Pons (tissue), 1 donor: ENCODE measurements at regions not wholly inside any gene's neighbourhood (a gene's known extent, or its start where the extent isn't known, plus 50 kb on each side); places are given as distances from the start of the nearest gene placed in this dataset.
A peak's percentile ranks its signal among the peaks of the same experiment; 100 is the strongest.

ENCODE experiments used
- DNase-seq: peaks from one replicate; pipeline ENCODE4 v3.0.0-alpha.2; 2016; ENCODE audit warnings: low spot score

DNA sequence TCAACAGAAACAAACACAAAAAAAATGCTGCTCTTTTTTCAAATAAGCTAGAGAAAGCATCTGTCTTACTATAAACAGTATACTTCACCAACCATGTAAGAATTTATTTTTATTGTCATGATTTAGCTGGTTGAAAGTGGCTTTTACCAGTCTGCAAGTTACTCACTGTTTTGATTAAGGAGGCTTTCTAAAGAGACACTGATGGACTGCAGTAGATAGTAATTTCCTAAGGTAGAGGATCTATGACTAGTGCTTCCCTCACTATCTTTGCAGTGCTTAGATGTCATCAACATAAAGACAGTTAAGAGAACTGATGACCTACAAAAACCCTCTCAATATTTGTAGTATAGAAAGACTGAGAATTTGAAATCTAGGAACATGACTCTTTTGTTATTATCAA lies 846.2 kb upstream of the AGA start:
- no peak for DNase-seq

DNA sequence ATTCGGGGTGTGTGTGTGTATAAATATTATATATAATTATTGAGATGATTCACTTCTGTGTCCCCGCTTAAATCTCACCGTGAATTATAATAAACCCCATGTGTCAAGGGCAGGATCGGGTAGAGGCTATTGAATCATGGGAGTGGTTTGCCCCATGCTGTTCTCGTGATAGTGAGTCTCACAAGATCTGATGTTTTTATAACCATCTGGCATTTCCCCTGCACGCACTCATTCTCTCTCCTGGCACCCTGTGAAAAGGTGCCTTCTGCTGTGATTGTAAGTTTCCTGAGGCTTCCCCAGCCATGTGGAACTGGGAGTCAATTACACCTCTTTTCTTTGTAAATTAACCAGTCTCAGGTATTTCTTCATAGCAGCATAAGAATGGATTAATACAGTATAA lies 851.4 kb upstream of the AGA start:
- DNase-seq = no peak

DNA sequence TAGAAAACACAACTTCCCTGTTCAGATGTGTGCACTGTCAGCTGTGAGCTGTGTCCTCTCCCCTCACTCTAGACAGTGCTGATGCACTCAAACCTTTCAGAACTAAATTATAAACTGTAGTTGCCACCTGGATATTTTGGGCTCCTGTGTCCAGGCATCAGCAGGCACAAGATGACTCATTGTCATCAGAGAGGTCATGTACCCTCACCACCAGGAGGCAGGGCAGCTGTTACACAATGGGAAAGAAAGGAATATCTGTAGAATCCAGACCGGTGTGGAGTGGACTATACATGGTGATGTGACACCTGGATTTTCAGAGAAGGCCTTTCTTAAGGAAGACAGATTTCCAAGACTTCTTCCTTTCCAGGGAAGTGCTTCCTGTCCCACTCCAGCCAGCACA lies 854.4 kb upstream of the AGA start:
- no peak for DNase-seq

DNA sequence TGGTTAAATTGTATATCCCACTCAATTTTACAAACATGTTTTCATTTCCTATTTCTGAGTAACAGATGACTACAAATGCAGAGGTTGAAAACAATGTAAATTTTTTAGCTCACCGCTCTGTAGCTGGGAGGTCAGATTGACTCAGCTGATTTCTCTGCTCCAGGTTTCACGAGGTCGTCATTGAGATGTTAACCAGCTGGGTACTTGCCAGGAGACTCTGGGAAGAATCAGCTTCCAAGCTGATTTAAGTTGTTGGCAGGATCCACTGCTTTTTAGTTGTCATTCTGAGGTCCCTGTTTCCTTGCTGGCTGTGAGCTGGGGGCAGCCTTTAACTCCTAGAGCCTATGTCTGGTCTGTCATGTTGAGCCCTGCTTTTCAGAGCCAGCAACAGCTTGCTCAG lies 864.3 kb upstream of the AGA start:
- DNase-seq = peak; percentile 12

DNA sequence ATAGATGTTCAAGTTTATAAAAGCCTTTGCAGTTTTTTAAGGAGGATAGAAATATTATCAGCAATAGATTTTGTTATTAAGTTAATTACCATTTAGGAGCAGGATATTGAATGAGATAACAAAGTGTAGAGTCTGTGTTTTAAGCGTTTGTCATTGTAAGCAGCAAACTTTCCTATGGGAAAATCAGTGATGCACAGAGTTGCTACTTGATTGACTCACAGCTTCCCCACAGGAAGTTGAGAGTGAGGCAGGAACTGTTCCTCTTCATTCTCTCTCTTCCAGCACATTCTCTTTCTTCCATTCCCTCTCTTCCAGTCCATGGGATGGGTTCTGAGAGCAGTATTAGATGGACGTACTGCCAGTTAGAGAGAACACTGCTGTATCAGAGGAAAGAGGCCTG lies 867.7 kb upstream of the AGA start:
- no peak for DNase-seq

DNA sequence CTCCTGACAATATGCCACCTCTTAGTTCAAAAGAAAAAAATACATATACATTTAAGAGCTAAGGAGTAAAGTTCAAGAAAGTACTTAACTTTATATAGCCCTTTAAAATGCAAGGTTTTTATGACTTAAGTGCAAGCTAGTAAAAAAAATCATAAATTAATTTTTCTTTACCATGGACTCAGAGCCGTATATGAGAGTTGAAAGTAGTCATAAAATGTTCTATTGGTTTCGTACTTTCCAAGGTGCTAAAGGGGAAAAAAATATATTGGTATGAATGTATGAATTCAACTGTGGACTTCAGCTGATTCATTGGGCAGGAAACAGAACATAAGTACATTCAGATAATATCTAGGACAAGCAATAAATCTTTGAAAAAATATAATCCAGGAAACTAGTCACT lies 869.8 kb upstream of the AGA start:
- no peak for DNase-seq

DNA sequence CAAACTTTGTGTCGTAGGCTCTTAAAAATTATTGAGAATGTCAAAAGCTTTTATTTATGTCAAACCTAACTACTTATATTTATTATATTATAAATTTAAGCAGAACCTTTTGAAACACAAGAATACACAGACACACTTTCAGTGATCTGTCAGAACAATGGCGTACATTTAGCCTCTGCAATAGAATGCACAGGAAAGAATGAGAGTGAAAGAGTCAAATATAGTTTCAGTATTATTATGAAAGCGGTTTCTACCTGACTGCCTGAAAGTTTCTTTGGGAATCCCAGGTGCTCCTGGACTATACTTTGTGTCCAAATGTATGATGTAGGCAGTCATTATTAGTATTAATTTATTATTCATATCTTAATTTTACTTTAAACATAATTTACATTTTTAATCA lies 872.0 kb upstream of the AGA start:
- no peak for DNase-seq

DNA sequence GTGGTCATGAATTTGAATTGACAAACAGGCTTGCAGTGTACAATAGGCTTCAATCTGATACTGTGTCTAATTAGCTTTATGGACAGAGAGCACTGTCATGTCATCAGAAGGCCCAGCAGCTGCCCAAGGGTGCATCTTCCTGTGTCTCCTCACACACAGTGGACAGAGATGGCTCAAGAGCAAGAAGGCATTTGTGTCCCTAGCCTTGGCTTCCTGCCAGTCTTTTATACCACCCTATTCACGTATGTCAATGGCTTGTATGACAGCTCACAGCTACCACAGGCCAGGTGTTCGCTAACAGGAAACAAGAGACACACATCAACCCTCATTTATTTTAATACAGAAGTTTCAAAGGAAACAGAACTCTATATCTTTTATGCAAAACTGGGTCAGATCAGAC lies 874.0 kb upstream of the AGA start:
- peak; percentile 13 for DNase-seq

DNA sequence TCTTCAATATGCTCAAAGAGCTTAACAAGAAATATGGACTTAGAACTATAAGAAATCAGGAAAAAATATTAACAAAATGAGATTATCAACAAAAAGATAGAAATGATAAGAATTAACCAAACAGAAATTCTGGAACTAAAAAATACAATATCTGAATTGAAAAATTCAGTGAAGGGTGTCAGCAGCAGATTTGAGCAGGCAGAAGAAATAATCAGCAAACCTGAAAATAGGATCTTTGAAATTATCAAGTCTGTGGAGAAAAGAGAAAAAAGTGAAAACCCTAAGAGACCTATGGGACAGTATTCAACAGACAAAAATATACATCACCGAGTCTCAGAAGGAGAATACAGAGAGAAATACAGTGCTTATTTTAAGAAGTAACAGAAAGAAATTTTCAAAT lies 877.8 kb upstream of the AGA start:
- no peak for DNase-seq

DNA sequence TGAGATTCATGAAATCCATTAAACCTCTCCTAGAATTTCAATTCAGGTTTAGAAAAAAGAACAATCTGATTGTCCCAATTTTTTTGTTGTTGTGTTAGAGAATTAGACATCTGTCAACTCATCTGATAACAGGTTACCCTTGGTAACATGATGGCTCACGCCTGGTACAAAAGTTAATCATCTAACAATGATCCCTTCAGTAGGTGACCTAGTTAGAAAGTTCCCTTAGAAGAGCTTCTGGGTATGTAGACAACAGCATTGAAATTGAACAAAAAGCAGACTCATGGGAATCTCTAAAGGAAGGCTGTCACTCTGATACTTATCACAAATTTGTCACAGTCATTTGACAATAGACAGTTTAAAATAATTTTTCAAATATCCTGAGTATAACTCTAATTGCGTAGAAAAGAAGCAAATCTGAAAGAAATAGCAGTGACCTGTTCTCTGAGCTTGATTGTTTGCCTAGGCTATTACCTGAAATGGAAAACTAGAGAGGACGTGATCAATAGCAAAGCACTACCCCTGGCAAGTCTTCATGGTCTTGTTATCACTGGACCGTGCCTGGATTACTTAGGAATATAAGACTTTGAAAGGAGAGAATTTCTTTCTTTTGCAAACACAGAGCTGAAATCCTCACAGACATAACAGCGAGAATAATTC lies 880.4 kb upstream of the AGA start:
- no peak for DNase-seq

DNA sequence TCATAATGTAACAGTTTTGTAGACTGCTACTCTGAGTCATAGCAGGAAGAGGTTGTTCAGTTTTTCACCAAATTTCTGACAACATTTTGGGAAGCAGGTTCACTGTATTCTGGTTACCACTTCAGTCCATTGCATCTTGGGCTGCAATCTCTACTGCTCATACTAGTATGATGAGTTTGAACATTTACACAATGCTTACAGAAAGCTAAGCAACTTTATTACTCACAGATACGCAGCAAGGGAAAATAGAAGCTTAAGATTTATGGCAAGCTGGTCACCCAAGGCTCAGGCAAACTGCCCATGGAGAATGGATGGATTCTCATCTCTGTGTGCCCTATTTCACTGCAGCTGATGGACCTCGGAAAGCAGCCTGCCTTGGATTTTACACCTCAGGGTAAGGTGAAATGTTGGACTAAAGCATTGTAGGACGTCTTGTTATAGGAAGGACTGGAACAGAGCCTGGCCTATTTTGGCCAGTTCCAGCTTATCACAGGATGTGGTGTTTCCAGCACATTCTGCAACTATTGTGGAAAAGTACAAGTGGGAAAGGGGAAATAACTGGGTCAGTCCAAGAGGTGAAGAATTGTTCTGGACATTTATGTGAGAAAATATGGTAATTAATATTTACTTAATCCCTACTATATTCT lies 887.1 kb upstream of the AGA start:
- no peak for DNase-seq

DNA sequence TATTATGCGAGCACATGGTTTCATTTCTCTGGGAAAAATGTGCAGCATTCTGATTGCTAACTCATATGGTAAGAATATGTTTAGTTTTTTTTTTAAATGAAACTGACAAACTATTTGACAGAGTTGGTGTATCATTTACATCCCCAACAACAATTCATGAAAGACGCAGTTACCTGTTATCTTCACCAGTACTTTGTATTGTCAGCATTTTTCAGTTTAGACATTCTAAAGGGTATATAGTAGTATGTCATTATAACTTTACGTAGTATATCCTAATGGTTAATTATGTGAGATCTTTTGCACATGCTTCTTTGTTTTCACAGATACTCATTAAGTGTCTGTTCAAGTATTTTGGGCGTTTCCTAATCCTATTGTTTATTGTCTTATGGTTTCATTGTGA lies 891.1 kb upstream of the AGA start:
- no peak for DNase-seq

DNA sequence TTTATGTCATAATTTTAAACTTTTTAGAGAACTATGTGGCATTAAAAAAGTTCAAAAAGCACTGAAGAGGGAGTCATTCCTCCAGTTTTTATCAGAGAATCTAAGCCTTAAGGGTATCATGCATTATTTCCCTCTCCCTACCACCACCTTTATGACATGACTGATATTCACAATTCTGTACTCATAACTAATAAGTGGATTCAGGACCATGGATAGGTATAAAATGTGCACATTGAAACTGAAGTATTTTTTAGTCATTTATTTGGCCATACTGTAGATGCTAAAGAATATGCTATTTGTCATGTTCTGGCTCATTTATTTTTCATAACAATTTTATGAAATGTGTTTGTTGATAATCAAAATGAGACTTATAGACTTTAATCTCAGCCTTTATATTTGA lies 897.5 kb upstream of the AGA start:
- no peak for DNase-seq

DNA sequence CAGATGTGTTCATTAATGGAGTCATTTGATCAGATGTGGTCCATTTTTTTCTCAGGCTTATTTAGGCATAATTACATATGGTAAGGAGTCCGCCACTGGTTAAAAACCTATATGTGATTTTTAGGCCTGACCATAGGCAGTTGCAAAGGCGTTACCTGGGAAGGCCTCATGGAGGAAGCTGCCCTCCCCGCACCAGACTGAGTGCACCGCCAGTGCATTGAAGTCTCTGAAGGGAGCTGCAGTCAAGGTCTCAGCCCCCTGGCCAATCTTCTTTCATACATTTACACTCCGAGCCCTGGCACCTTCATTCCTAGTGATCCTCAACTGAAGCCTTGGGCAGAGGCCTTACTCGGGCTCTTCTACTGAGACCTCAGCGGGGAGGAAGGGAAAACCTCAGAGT lies 898.2 kb upstream of the AGA start:
- DNase-seq = no peak

DNA sequence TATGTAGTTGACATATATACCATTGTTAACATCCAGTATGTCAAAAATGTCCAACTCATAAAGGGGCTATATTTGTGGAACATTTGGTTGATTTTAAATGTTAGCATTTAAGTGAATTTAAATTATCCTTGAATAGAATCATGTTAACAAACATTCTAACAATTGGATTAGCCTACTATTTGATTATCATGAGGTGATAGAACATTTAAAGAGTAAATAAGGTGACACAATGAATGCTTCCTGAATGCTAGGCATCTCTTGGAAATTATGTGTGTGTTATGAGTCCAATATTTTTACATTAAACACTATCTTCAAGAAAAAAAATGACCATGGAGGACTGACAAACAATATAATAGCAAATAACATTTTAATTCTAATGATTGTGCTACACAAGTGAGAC lies 901.9 kb upstream of the AGA start:
- DNase-seq = no peak

DNA sequence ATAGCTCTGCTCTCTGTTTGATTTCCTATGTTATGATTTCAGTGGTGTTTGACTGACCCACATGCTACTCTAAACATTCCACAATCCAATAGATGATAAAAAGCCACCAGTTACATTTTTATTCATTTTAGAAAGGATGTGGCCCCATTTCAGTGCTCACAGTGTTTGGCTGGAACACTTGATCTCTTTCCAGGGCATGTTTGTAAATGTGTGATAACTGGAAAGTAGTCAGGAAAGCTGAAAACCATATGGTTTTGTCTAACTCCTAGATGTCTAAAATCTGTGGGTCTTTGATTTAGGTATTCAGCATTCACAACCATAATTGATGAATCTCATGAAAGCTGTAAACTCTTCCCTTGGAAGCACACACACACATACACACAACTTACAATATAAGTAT lies 904.9 kb upstream of the AGA start:
- DNase-seq = no peak

DNA sequence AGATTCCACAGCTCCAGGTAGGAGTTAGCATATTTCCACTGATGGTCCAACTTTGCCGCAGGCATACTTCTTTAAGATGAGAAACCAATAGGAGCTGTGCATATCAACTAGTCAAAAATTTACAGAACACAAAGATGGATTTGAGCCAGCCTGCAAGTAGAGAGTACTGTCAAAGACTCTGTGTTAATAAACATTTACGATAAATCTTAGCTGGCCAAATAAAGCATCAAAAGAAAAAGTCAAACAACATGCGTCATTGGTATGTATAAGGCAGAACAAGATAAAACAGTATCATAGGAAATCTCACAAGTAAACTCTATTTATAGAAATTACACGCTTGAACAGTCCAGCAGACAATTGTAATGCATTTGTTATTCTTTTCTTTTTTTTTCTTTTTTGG lies 907.4 kb upstream of the AGA start:
- DNase-seq = no peak

DNA sequence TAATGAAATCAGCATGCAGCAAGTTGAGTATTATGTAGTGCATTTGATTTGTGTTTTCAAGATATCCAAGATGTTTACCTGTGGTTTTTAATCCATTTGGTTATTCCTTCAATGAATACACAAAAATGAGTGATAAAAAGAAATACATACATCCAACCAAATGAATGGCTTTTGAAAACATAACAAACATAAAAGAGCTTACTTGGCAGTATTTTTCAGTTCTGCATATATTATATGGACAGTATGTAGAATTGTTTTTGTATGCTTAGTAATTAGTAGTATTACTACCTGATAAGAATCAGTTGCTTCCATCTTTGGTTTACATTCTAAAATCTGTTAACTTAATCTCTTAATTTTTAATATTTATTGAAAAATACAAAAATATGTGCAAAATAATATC lies 908.9 kb upstream of the AGA start:
- no peak for DNase-seq

DNA sequence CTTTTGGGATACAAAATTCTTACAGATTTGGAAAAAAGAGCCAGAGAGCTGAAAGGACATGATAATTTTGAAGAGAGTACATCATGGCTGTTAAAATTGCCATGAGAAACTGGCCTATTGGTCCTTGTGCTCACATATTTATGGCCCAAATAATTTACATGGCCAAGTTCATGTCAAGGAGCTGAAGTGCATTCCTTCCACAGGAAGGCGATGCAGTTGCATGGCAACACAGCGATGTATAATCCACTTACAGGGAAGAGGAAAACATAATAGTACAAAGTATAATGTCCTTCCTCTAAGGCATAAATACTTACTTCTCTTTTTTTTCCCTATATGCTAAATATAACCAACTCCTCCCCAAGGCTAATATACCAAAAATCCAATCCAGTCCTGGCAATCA lies 914.5 kb upstream of the AGA start:
- DNase-seq = no peak

DNA sequence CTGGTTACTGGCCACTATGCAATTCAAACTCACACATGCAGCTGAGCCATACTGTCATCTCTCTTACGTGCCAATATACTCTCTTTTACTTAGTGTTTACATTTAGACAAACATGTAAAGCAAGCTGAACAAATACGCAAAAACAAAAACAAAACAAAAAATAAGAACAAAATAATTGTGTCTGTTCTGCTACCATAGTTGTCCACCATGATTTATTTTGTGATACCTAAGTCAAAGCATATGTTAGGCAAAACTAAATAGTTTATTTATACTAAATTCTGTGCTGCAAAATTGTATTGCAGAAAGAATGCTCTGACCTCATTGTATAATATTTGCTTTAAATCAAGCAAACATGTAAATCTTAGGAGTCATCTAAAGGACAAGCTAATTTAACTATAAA lies 943.2 kb upstream of the AGA start:
- no peak for DNase-seq

DNA sequence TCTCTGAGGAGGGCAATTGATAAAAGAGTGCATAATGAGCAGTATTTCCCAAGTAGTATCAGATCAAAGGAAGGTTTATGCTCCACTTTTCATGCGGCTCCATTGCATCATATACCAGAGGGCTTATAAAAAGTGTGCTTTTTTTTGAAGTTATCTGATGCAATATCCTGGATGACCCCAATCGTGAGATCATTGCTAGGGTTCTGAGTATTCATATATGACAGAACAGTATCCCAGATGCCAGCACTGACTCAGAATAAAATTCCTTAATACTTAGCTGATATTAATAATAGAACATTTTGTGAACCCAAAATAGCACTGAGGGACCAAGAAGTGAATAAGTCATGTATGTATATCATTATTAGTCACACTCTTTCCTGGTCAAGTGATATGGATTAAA lies 945.5 kb upstream of the AGA start:
- no peak for DNase-seq

DNA sequence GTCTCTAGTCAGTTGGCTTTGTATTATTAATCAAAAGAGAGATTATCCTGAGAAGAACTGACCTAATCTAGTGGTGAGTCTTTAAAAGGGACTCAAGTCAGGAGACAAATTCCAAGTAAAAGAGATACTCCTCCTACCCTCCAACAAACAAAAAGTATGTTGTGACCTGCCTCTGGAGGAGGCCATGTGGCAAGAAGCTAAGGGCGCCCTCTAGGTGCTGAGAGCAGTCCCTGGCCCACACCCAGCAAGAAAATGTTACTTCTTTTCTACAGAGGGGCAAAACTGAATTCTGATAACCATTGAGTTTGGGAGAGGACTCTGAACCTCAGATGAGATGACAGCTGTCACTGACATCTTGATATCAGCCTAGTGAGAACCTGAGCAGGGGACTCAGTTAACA lies 953.6 kb upstream of the AGA start:
- DNase-seq = no peak

DNA sequence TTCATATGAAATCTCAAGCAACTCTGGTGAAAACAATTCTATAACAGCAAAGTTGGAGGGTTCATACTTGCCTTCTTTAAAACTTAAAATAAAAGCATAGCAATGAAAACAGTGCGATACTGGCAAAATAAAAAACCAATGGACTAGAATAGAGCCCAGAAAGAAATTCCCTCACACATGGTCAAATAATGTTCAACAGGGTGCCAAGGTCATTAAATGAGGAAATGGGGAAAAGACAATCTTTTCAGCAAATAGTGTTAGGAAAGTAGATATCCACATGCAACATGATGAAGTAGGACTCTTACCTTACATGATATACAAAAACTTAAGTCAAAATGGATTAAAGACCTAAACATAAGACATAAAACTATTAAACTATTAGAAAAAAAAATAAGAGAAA lies 970.2 kb upstream of the AGA start:
- no peak for DNase-seq

DNA sequence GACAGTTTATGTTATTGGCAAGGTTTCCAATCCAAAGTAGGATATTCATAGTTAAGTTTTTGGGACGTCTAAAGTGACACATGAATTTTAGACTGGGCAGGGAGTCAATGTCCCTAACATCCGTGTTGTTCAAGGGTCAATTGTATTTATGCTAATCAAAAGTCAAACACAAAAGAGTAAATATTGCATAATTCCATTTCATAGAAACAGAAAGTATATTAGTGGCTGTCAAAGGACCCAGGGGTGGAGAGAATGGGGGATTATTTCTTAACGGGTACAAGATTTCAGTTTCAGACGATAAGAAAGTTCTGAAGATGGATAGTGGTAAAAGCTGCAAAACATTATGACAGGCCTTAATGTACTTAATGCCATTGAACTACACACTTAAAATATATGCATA lies 971.8 kb upstream of the AGA start:
- no peak for DNase-seq
